Prostate gland (tissue), 2 donors: ENCODE measurements at regions not wholly inside any gene's neighbourhood (a gene's known extent, or its start where the extent isn't known, plus 50 kb on each side); places are given as distances from the start of the nearest gene placed in this dataset.

Experiments
- POLR2A ChIP-seq: fragments of 450-650 bp; IDR thresholded peaks from one replicate; pipeline ENCODE4 v1.6.1; 2016; ENCODE audit warnings: antibody characterized with exemption, mild to moderate bottlenecking
- TF ChIP-seq, protein P1 (sequence below), 4 experiments: fragments of 200-600 bp in 2 of 4; fragments of 450-650 bp in 2 of 4; sonication (generic) in 2 of 4; IDR thresholded peaks; 1 replicate in 3 of 4; 2 replicates in 1 of 4; pipeline ENCODE4 v1.5.1; 2016 to 2019; ENCODE audit warnings: antibody characterized with exemption in 4 of 4, mild to moderate bottlenecking in 2 of 4, moderate library complexity in 2 of 4

DNA sequence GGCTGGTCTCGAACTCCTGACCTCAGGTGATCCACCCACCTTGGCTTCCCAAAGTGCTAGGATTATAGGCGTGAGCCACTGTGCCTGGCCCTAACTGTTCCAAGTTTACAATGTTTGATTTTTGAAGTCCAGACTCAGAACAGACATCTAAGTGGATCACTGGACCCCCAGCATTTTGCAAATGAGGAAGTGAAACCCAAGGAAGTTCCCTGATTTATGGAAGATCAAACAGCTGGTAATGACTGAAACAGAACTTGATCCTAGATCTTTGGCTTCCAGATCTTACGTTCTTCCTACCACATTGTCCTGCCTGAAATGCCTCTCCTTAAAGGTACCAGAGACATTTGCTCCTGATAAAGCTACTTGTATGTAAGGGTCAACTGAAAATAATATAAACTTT, 58.3 kb upstream of the NCOA1 start:
- TF ChIP-seq, protein P1, sequence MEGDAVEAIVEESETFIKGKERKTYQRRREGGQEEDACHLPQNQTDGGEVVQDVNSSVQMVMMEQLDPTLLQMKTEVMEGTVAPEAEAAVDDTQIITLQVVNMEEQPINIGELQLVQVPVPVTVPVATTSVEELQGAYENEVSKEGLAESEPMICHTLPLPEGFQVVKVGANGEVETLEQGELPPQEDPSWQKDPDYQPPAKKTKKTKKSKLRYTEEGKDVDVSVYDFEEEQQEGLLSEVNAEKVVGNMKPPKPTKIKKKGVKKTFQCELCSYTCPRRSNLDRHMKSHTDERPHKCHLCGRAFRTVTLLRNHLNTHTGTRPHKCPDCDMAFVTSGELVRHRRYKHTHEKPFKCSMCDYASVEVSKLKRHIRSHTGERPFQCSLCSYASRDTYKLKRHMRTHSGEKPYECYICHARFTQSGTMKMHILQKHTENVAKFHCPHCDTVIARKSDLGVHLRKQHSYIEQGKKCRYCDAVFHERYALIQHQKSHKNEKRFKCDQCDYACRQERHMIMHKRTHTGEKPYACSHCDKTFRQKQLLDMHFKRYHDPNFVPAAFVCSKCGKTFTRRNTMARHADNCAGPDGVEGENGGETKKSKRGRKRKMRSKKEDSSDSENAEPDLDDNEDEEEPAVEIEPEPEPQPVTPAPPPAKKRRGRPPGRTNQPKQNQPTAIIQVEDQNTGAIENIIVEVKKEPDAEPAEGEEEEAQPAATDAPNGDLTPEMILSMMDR (IDR thresholded peaks at IDR 0.05) = no peak
- no peak for TF ChIP-seq POLR2A
